ENCODE measurements at regions not wholly inside any gene's neighbourhood (a gene's known extent, or its start where the extent isn't known, plus 50 kb on each side); places are given as distances from the start of the nearest gene placed in this dataset.

DNA sequence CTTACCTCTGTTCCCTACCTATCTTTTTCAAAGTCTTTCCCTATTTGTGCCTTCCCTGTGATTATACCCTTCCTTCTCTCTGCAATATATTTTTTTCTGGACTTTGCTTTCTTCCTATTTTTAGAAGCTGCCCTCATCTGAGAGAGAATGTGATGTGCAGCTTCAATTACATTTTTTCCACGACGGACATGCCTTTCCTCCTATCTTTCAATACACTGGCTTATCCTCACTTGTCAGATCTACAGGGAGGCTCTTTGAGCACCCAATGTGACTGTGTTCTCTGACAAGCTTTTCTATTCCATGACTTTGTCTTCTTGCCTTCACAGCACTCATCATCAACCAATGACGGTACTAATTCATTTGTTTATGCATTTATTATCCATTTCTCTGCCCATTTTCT lies 227.9 kb upstream of the CLINT1 start:
- no peak for DNase-seq

DNA sequence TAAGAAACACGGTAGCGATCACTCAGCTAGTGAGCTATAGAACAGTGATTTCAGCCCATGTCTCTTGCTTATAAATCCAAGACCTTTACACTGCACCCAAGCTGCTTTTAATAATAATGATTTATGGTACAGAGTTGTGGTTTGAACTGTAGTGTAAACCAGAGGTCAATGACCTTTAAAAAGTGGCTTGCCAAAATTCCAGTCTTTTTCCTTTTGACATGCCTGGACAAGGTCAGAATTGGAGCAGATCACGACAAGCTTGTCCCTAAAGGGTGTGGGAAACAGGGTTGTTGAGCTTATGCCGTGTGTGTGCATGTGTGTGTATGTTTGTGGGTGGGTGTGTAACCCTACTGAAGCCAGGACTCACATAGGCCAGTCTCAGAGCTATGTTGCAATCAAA lies 225.3 kb upstream of the CLINT1 start:
- peak; percentile 42 for DNase-seq

DNA sequence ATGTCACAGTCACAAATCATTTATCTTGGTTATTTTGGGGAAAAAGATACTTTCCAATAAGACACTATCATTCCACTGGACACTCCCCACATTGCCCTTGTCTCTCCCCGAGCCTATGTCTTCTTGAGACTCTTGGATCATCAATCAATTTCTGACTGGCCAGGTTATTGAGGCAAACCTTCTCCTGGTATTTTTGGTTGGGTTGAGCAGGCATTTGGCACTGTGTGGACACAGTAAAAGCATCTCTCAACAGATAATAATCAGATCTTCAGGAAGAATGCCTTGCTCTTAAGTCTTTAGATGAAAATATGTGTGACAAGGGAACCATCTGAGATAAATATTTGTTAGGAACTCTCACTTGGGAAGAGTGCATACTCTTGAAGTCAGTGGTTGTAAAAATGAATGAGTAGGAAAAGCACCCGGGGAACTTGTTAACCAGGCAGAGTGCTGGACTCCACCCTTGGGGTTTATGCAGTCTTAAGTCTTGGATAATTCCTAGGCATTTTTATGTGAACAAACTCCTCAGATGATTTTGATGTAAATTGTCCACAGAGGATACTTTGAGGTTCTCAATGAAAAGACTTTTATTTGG lies 223.8 kb upstream of the CLINT1 start:
- DNase-seq: no peak

DNA sequence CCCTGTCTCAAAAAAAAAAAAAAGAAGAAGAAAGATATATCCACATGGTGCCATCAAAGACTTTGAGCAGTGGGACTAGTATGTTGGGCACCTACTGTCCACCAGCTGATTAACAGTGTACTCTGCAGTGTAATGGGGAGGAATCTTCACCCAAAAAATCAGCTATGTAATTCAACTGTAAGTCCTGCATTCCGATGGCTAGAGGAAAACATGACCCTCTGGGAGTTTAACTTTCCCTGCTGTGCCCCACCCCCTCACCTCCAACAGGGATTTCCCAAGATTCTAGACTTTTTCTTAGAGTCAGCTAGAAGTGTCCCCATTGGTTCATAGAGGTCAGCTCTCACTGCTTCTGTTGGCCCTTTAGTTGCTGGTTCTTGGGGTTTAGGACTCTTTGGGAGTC lies 221.2 kb upstream of the CLINT1 start:
- DNase-seq: no peak

DNA sequence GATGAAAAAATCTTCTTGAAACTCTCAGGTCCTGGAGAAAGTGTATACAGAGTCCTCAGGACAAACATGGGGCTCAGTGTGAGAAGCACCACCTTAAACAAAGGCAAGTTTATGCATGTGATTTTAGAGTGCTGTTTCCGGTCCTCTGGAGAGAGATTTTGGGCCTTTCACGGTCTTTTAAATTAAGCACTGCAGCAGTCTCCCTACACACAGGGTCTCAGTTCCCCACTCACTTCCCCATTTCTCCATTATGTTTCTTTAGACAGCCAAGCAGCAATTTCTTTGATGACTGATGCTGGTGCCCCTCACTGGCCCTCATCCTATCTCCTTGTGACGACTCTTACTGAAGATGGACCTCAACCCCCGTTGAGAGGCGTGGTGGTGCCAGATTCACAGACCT lies 220.2 kb upstream of the CLINT1 start:
- no peak for DNase-seq

DNA sequence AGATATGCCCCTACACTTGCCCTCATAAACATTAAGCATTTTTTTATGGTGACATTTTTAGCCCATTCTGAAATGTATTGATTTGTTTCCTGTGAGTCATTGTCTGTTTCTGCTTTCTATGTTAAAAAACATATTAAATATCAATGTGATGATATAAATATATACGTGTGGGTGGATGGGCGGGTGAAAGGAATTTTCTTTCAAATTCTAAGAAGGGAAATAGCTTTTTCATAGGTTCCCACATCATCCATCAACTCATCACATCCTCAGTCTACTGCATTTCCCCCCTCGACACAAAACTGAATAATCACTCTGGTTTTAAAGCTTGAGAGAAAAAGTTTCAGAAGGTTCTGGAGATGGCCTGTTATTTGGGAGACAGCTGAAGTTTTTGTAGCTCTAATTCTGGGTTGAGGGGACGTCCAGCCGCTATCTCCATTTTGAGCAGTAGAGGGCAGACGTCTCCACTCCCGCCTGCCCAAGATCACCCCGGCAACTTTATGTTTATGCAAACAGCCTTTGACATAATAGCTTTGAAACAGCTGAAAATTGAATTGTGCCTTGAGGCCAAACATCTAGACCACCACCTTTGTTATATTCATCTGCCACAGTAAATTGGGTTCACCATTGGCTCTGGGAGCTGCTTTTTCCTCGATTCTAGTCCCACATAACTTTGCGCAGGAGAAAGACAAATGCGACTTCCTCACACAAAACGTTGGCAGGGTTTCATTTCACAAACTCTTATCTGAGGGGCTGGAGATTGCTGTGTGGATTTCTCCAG lies 216.2 kb upstream of the CLINT1 start:
- DNase-seq: peak; percentile 98

DNA sequence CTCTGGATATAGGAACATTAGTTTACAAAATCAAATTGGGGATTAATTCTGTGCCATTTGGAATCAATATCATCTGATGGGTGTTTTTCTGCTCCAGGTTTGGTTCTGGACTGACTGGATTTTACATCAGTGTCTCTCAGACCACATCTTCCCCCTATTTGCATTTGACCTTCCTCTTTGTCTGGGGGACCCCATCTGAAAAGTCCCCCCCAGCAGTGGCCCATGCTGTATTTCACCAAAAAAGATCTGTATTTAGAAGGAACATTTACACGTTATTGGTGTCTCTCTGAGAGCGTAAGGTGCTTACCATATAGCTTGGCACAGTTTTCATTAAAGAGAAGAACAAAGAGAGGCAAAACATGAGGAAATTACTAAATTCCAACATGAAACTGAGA lies 215.6 kb upstream of the CLINT1 start:
- DNase-seq: no peak

DNA sequence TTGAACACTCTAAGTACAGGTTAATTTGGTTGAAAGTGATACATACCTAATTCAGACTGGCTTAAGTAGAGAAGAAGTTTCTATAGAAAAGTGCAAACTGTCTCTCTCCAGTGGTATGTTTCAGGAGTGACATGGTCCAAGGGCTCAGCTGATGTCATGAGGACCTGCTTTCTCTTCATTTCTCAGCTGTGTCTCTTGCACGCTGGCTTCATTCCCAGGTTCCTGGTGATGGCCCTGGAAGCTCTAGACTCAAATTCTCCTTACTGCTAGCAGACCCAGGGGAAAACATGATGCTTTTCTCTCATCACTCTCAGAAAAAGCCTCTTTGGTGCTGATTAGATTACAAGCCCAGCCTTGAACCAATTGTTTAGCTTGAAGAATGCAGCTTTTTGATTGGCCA lies 211.9 kb upstream of the CLINT1 start:
- no peak for DNase-seq

DNA sequence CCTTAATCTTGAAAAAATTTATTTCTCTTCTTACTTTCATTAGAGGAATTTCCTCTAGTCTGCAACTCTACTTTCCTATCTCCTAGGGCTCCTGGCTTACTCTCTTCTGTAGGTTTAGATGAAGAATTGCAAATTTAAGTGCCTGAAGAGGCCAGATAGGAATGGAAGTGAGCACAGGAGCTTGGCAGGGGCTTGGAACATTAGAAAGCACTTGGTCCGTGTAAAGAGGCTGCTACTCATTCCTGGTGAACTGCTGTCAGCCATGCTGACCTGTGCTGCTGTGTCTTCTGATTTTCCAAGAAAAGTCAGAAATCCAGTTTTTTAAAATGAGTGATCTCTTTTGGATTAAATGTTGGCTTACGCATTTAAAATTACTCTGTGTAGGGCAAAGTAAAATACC lies 210.9 kb upstream of the CLINT1 start:
- DNase-seq: no peak

DNA sequence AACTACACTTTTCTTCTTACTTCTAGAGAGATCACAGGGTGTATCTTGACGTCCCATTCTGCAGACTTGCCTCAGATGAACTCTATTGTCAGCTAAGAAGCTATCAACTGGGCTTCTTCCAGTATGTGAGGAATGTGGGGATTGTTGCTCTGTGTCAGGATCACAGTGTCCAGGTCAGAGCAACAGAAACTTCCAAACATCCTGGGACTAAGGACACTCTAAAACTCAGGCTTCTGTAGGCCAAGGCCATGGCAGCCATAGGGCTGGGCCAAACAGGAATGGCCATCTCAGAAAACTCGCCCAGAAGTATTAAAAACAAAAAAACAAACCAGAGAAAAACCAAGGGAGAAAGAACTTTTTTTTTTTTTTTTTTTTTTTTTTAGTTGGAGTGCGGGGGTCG lies 210.0 kb upstream of the CLINT1 start:
- DNase-seq: no peak

DNA sequence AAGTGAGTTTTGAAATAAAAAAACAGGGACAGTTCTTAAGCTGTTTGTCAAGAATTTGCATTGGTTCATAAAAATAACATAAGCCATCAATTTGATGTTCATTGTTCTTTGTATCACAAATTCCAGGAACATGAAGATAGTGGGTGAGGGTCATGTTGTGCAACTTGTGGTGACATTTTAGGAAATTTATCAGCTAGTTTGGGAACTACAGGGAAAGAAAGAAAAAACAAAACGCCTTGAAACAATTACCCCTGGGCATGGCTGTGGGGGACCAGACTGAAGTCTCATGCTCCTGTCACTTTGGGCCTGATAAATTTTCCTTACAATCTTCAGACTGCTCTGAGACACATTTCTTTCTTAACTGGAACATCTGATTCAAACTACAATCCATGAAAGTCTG lies 207.1 kb upstream of the CLINT1 start:
- DNase-seq: peak; percentile 64

DNA sequence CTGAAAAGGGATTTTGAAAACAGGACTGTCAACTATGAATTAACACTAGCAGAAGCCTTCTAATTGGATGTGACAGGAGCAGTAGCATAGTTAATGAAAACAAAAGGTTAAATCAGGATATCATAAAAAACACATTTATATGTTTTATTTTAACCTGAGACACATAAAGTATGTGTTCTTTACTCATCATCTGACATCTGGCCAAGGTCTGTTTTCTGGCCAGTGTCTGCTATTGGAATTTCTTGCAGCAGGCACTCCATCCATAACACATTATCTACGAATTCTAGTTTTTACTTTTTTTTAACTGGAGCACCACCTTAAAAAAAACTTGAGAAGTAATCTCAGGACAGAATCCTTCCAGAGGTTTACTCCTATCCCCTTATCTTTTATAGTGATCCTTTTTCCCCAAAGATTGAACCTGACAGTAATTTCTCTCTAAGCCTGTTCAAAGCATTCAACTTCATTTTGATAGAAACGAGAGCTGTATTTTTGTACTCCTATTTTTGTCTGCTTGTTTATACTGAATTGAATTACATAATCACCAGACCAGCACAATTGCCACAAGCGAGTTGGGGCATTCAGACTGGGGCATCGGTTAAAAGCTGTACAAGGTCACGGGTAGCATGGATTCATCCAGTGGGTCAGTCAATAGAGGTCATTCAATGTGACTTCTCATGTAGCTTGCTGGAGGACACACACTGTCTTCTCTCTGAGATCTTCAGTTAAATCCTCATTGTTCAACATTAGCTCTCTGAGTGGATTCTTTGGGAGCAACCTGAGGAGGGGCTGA lies 205.6 kb upstream of the CLINT1 start:
- peak; percentile 54 for DNase-seq

DNA sequence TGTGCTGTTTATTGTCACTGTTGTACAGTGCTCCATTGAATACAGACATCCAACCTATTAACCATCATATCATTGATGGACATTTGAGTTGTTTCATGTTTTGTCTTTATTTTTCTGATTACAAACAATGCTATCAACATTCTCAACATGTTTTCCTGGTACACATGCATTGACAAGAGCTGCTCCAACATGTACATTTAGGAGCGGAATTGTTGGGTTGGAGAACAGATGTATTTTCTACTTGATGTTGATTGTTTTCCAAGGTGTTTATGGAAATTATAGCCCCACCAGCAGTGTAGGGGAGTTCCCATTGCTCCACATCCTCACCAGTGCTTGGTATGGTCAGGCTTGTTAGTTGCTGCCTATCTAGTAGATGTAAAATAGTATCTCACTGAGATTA lies 204.1 kb upstream of the CLINT1 start:
- no peak for DNase-seq

DNA sequence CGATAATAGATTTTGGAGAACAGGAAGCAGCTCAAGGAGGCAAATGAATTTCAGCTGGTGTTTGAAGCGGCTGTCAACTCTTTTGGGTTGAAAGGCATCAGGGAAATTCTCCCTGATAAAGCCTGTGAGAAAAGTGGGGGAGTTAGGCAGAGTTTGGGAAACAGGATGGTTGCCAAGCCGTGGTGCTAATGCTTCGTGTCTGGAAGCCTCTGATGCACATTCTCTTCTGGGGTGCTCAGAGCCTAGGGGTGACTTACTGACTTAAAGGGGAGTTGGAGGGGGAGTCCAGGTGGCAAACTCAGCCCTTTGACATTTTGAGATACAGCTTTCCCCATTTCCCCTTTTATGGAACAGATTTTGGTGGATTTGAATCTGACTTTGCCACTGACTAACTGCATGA lies 202.5 kb upstream of the CLINT1 start:
- no peak for DNase-seq

DNA sequence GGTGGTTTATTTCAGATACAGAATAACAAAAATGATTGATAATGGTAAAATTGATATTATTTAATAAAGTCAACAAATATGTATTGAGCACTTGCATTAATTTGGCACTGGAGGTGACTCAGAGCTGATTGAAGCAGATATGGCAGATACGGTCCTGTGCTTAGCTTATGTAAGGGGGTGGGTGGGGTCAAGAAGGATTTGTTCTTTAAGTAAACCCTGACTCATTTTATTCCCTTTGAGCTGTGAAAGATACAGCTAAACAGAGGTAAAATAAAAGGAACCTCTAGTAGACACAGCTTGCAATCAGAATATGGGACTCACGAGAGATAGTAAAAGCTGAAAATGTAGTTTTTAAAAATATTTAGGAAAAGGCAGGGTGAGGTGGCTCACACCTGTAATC lies 201.3 kb upstream of the CLINT1 start:
- peak; percentile 50 for DNase-seq

DNA sequence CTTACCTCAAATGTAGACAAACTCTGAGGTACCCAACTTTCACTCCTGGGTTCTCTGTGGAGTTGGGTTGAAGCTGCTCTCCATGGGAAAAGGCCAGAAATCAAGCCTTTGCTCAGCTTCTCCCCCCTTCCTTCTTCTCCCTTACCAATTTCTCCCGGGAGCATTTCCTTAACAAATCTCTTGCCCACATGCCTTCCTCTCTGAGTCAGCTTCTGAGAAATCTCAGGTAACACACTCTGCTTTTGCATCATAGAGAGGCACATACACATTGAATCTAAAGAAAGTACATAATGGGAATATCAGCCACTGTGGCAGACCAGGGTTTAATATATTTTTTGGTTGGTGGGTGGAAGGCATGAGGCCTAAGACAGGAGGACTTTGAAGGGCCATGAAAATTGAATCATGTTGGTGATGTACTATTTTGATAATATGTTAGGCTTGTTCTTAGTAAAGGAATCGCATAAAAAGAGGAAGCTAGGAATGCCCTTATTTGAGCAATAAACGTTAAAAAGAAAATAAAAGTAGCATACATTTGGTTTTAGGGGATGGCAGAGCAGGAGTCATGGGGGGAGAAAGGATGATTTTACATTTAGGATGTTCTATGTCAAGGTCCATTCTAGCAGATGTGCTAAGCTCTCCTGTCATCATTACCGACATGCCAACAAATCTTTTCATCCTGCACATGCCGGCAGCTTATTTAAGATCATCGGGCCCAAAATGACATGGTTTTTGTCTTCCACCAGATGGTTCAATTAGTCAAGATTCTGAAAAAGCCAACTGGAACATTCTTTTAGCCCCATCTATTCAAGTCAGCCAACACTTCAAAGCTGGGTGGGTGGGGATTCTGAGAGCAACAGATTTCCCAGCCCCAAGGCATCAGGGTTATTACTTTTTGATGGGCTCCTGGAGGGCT lies 199.5 kb upstream of the CLINT1 start:
- DNase-seq: peak; percentile 71

DNA sequence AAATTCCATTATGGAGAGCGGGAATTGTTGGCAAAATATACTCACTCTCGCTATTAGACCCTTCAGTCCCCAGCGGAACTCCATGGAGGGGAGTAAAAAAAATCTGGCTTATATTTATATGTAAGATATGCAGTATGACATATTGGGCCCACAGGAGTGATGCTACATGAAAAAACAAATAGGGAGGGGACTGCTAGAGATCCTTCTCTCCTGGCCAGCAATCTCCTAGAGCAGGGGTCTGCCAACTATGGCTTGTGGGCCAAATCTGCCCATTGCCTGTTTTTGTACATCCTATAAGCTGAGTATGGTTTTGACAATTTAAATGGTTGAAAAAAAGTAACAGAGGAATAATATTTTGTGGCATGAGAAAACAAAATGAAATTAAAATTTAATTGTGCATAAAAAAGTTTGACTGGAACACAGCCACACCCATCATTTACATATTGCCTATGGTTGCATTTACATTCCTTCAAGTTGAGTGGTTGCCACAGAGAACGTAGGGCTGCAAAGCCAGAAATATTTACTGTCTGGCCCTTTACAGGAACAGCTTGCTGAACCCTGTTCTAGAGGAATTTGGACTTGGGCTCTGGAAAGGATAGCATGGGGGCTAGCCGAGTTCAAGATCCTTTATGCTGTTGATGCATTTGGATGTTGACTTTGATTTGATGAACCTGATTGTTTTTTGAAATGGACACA lies 197.3 kb upstream of the CLINT1 start:
- DNase-seq: peak; percentile 87

DNA sequence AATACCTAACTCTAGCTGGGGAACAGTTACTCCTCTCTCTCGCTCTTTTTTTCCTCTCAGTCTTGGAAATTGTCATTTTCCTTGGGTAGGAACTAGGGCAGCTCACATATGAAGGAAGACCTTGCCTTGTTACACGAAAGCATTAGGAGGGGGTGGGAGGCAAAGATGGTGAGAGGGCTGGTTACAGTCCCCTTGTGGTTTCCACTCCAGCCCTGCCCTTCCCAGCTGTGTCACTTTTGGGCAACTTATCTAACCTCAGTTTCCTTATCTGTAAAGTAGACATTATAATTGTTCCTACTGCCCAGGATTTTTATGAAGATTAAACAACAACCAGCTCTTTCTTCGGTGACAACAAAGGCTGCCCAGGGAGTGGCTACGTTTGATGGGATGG lies 196.2 kb upstream of the CLINT1 start:
- DNase-seq: no peak

DNA sequence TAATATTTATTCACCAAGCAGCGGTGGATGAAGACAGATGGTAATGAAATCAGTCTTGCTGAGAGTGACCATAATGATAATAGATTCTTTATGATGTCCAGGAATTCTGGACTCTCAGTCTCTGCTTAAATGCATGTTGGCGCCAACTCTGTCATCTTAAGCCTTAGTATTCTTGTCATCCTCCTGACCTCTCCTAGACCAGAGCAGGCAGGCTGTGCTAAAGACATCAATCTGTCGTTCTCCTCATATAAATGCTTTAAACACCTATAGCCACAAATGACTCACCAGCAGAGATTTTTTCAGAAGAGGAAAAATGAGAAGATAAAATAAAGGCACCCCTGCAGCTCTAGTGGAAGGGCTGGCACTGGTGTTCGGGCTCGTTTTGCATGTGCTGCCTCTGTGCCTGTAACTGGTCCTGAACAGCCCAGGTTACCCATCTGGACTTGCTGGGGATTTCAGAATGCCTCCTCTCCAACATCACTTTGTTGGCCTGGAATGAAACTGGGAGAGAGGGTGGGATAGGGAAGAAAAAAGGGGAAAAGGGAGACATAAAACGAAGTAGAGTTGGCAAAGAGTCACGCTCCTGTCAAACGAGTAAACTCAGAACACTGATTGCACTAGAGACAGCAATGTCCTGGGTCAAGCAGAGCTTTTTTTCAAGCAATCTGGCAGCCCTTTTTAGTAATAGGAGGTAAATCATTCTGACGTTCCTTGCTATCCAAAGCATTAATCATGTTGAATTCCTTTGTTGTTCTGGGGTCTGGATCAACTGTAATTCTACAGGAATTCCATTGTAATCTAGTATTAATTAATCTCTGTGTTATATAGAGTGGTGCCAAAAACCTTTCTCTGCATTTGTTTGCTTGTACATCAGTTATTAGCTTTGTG lies 195.5 kb upstream of the CLINT1 start:
- peak; percentile 85 for DNase-seq

DNA sequence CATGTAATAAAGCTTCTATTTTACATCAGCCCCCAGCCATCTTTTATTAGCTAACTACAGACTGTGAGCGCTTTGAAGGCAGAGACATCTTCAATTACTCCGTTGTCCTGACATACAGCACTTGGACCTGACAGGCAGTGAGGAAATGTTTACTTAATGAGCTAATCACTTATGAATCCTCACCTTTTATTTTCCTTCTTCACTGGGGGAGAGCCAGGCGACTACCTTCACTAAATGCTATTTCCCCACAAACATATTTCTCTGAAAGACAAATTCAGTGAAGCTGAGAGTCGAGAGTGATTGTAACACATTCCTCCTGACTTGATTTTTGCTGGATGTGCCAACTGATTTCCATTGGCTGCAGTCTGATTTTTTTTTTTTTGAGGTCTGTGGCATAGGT lies 192.1 kb upstream of the CLINT1 start:
- DNase-seq: peak; percentile 75

DNA sequence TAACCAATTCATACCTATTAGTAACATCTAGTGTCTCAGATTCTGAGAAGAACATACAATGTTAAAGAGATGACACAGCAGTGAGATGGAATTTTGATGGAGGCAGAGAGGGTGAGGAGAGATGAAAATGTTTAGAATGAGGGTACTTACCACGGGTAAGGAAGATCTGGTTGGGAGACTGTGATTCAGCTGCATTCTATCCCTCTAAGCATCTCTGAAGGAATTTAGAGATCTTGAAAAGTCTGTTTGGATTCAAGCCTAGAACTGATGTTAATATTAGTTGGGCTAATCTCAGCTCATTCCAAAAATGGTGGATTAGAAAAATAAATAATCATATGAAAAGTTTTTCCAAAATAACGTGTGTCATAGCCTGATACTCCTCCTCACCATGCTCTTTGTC lies 191.5 kb upstream of the CLINT1 start:
- DNase-seq: peak; percentile 95
